IMR-90 (cell line): ENCODE measurements at regions not wholly inside any gene's neighbourhood (a gene's known extent, or its start where the extent isn't known, plus 50 kb on each side); places are given as distances from the start of the nearest gene placed in this dataset.
A peak's percentile ranks its signal among the peaks of the same experiment; 100 is the strongest.

ENCODE experiments used
- ATAC-seq: fragments of 200-7000 bp; cut with Tn5 transposase; 2 replicates; pipeline ENCODE4 v1.9.1; 2020; ENCODE audit warnings: low read depth, mild to moderate bottlenecking, moderate library complexity
- BruUV-seq: library from RNA; stranded (reverse); fragments of 400-500 nt; replicated peaks from 2 replicates; lab custom pipeline; 2021; lab: Mats Ljungman, UMichigan
- CTCF ChIA-PET: fragments of 300-600 bp; formaldehyde crosslinking; extraction: SDS; loops from one replicate; lab custom pipeline; 2021; ENCODE audit warnings: antibody characterized with exemption; lab: Yijun Ruan, JAX
- POLR2A ChIA-PET: fragments of 300-600 bp; sonication (Branson Sonifier 250); formaldehyde crosslinking; loops from one replicate; lab custom pipeline; 2022; ENCODE audit warnings: antibody characterized with exemption; ENCODE audit not compliant: unreplicated experiment; lab: Charles Lee
- DNase-seq: peaks from one replicate; pipeline ENCODE4 v3.0.0; 2013
- H2AFZ ChIP-seq: replicated peaks from 2 replicates; pipeline ENCODE3; 2013; ENCODE audit warnings: low read length, mild to moderate bottlenecking; ENCODE audit not compliant: poor library complexity
- H2AK5ac ChIP-seq: 2 replicates; pipeline ENCODE4 v1.6.1; 2013; ENCODE audit warnings: low read depth, low read length, inconsistent platforms
- H2AK9ac ChIP-seq: replicated peaks from 2 replicates; pipeline ENCODE3; 2013; ENCODE audit warnings: mild to moderate bottlenecking, low read depth, low read length, moderate library complexity; ENCODE audit not compliant: poor library complexity
- H2BK120ac ChIP-seq: 2 replicates; pipeline ENCODE4 v1.6.1; 2013; ENCODE audit warnings: low read depth, low read length, inconsistent platforms
- H2BK15ac ChIP-seq: 3 replicates; pipeline ENCODE4 v1.6.1; 2013; ENCODE audit warnings: low read depth, low read length, inconsistent platforms
- H2BK20ac ChIP-seq: 2 replicates; pipeline ENCODE4 v1.6.1; 2013; ENCODE audit warnings: low read depth, mild to moderate bottlenecking, inconsistent platforms, low read length, moderate library complexity
- H2BK5ac ChIP-seq: 2 replicates; pipeline ENCODE4 v1.6.1; 2013; ENCODE audit warnings: mild to moderate bottlenecking, low read depth, low read length, inconsistent platforms; ENCODE audit not compliant: poor library complexity, severe bottlenecking
- H3K14ac ChIP-seq: replicated peaks from 2 replicates; pipeline ENCODE4 v1.6.1; 2013; ENCODE audit warnings: low read depth, low read length, inconsistent platforms
- H3K18ac ChIP-seq: 2 replicates; pipeline ENCODE4 v1.6.1; 2013; ENCODE audit warnings: low read depth, low read length, control low read depth
- H3K23ac ChIP-seq: 2 replicates; pipeline ENCODE4 v1.6.1; 2013; ENCODE audit warnings: low read depth, low read length, inconsistent platforms
- H3K27ac ChIP-seq: 2 replicates; pipeline ENCODE4 v1.5.1; 2013; ENCODE audit warnings: mild to moderate bottlenecking, control low read depth, low read length; ENCODE audit not compliant: insufficient read depth
- H3K27me3 ChIP-seq: 2 replicates; pipeline ENCODE4 v1.6.1; 2013; ENCODE audit warnings: low read length; ENCODE audit not compliant: control insufficient read depth, insufficient read depth
- H3K36me3 ChIP-seq: 2 replicates; pipeline ENCODE4 v1.6.1; 2013; ENCODE audit warnings: low read length, mixed read lengths; ENCODE audit not compliant: control insufficient read depth, insufficient read depth
- H3K4ac ChIP-seq: 2 replicates; pipeline ENCODE4 v1.6.1; 2013; ENCODE audit warnings: low read depth, low read length, inconsistent platforms
- H3K4me1 ChIP-seq: 2 replicates; pipeline ENCODE4 v1.6.1; 2013; ENCODE audit warnings: low read length, mixed read lengths; ENCODE audit not compliant: control insufficient read depth, insufficient read depth
- H3K4me2 ChIP-seq: 2 replicates; pipeline ENCODE4 v1.6.1; 2013; ENCODE audit warnings: low read depth, mild to moderate bottlenecking, control low read depth, low read length, moderate library complexity
- H3K4me3 ChIP-seq: 2 replicates; pipeline ENCODE4 v1.5.1; 2013; ENCODE audit warnings: low read depth, mild to moderate bottlenecking, control low read depth, low read length, moderate library complexity; ENCODE audit not compliant: insufficient read depth
- H3K56ac ChIP-seq: 2 replicates; pipeline ENCODE4 v1.6.1; 2013; ENCODE audit warnings: low read length, inconsistent platforms; ENCODE audit not compliant: insufficient read depth; ENCODE audit errors: extremely low read depth
- H3K79me1 ChIP-seq, 2 experiments: 2 replicates each; pipeline ENCODE4 v1.6.1; 2013; ENCODE audit warnings: low read length in 2 of 2, inconsistent platforms in 1 of 2, low read depth in 1 of 2
- H3K9ac ChIP-seq: 2 replicates; pipeline ENCODE4 v1.6.1; 2013; ENCODE audit warnings: low read depth, low read length, control low read depth
- H3K9me1 ChIP-seq: 2 replicates; pipeline ENCODE4 v1.6.1; 2013; ENCODE audit warnings: low read length, inconsistent platforms; ENCODE audit not compliant: insufficient read depth
- H3K9me3 ChIP-seq: 2 replicates; pipeline ENCODE4 v1.6.1; 2013; ENCODE audit warnings: low read length; ENCODE audit not compliant: control insufficient read depth, insufficient read depth
- H4K20me1 ChIP-seq: 2 replicates; pipeline ENCODE4 v1.6.1; 2013; ENCODE audit warnings: low read length, inconsistent platforms; ENCODE audit not compliant: insufficient read depth
- H4K5ac ChIP-seq: 2 replicates; pipeline ENCODE4 v1.6.1; 2013; ENCODE audit warnings: mild to moderate bottlenecking, low read depth, low read length, control low read depth
- H4K8ac ChIP-seq, 2 experiments: 2 replicates each; pipeline ENCODE4 v1.6.1; 2013; ENCODE audit warnings: low read depth in 2 of 2, low read length in 2 of 2, control low read depth in 1 of 2, inconsistent platforms in 1 of 2
- H4K91ac ChIP-seq: 2 replicates; pipeline ENCODE4 v1.6.1; 2013; ENCODE audit warnings: low read depth, low read length, inconsistent platforms; ENCODE audit not compliant: insufficient read depth
- CEBPB ChIP-seq: IDR thresholded peaks from 2 replicates; pipeline ENCODE4 v1.6.1; 2012; ENCODE audit warnings: low read depth, low read length, improper control_type of control experiment
- CHD1 ChIP-seq: IDR thresholded peaks from 2 replicates; pipeline ENCODE4 v1.6.1; 2012; ENCODE audit warnings: low read depth, low read length, improper control_type of control experiment
- FOS ChIP-seq: fragments of 150-350 bp; IDR thresholded peaks from 2 replicates; pipeline ENCODE4 v1.6.1; 2016; ENCODE audit warnings: low read depth, low read length
- MAFK ChIP-seq: IDR thresholded peaks from 2 replicates; pipeline ENCODE4 v1.6.1; 2012; ENCODE audit warnings: low read depth, low read length, improper control_type of control experiment
- NFE2L2 ChIP-seq: fragments of 150-350 bp; IDR thresholded peaks from 2 replicates; pipeline ENCODE4 v1.6.1; 2016; ENCODE audit warnings: low read depth, mild to moderate bottlenecking, low read length
- POLR2A ChIP-seq: IDR thresholded peaks from 2 replicates; pipeline ENCODE4 v1.6.1; 2012; ENCODE audit warnings: mild to moderate bottlenecking, low read depth, low read length
- RAD21 ChIP-seq: IDR thresholded peaks from 2 replicates; pipeline ENCODE4 v1.6.1; 2012; ENCODE audit warnings: low read length, improper control_type of control experiment
- RCOR1 ChIP-seq: IDR thresholded peaks from 2 replicates; pipeline ENCODE4 v1.6.1; 2012; ENCODE audit warnings: mild to moderate bottlenecking, low read length, improper control_type of control experiment; ENCODE audit not compliant: insufficient replicate concordance
- RFX5 ChIP-seq: IDR thresholded peaks from 2 replicates; pipeline ENCODE4 v1.8.0; 2012; ENCODE audit warnings: low read depth, mild to moderate bottlenecking, low read length, moderate library complexity
- WGBS, 2 experiments: methylation state at CpG; one replicate each; pipeline versions ENCODE4 v1.1.5 to v1.1.7; 2013; ENCODE audit warnings: missing lambda C conversion rate in 2 of 2; ENCODE audit not compliant: insufficient read length in 1 of 2; ENCODE audit errors: extremely low coverage in 2 of 2; 5-methylcytosine and 5-hydroxymethylcytosine counted together
- dilution Hi-C: fragments of 300-500 bp; cut with HindIII; formaldehyde crosslinking; loops from one replicate; pipeline ENCODE4 v1.14.3; 2018; ENCODE audit warnings: low sequenced_read_pairs; ENCODE audit not compliant: unreplicated experiment
- in situ Hi-C: fragments of 300-500 bp; cut with MboI; formaldehyde crosslinking; loops from 3 replicates; pipeline ENCODE4 v1.14.3; 2019; ENCODE audit warnings: low sequenced_read_pairs, inconsistent platforms, mixed read lengths
- intact Hi-C: fragments of 100-400 bp; cut with micrococcal nuclease; formaldehyde crosslinking; loops from 2 replicates; pipeline ENCODE4 v1.10.0; 2022
- TF ChIP-seq, protein P1 (sequence below): fragments of 150-350 bp; IDR thresholded peaks from 2 replicates; pipeline ENCODE4 v1.6.1; 2017; ENCODE audit warnings: mild to moderate bottlenecking, antibody characterized with exemption, low read length, low read depth

GRCh38 chr15:34644061-34644460 lies 60.6 kb upstream of the GOLGA8B start:
- no peaks in the 10 kb centered on the region for H3K79me1 ChIP-seq
- peak; percentile 98 for DNase-seq
- TF ChIP-seq NFE2L2 (peak; percentile 42; the same call in 1 of the 2 replicates), RCOR1 (no peak), POLR2A (no peak), FOS (peak; percentile 37; the same call in 1 of the 2 replicates), CHD1 (no peak), RFX5 (no peak), MAFK (peak; percentile 25; the same call in 1 of the 2 replicates), RAD21 (no peak), CEBPB (peak; percentile 74)
- TF ChIP-seq, protein P1, sequence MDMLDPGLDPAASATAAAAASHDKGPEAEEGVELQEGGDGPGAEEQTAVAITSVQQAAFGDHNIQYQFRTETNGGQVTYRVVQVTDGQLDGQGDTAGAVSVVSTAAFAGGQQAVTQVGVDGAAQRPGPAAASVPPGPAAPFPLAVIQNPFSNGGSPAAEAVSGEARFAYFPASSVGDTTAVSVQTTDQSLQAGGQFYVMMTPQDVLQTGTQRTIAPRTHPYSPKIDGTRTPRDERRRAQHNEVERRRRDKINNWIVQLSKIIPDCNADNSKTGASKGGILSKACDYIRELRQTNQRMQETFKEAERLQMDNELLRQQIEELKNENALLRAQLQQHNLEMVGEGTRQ: peak; percentile 89
- no peak overlapping the region for H4K8ac ChIP-seq
- H3K4ac ChIP-seq: no peak overlapping the region
- no peak overlapping the region for H2AK9ac ChIP-seq
- no peak overlapping the region for H3K56ac ChIP-seq
- in situ Hi-C loops: no loop called here
- CTCF ChIA-PET: no interaction called here
- H2AFZ ChIP-seq: peak overlapping the region; percentile 40
- 33% methylated on average over 1 of the region's 1 CpG; no CpG with 5 or more reads in 1 of the 2 experiments for WGBS, 2 experiments
- H3K36me3 ChIP-seq: no peaks in the 10 kb centered on the region
- H3K23ac ChIP-seq: no peak overlapping the region
- H3K4me1 ChIP-seq: no peaks in the 10 kb centered on the region; the same call in 1 of the 2 replicates
- H3K14ac ChIP-seq: no peak overlapping the region
- peak; percentile 93 for ATAC-seq
- peak overlapping the region; percentile 97 for H2BK5ac ChIP-seq
- H3K4me2 ChIP-seq: no peak overlapping the region
- H3K27ac ChIP-seq: no peak overlapping the region
- no peaks in the 10 kb centered on the region for H3K9me3 ChIP-seq
- BruUV-seq: no TSS peak
- POLR2A ChIA-PET: no interaction called here
- dilution Hi-C loops: no loop called here
- no peak overlapping the region for H3K4me3 ChIP-seq
- H4K5ac ChIP-seq: no peak overlapping the region
- H2BK20ac ChIP-seq: no peak overlapping the region
- no peaks in the 10 kb centered on the region for H3K27me3 ChIP-seq
- no peaks in the 10 kb centered on the region for H4K20me1 ChIP-seq
- peak overlapping the region; percentile 10; the same call in 1 of the 2 replicates for H3K18ac ChIP-seq
- no peaks in the 10 kb centered on the region for H3K9me1 ChIP-seq
- no peak overlapping the region for H2AK5ac ChIP-seq
- no peak overlapping the region for H3K9ac ChIP-seq
- H2BK120ac ChIP-seq: no peak overlapping the region
- H4K91ac ChIP-seq: no peak overlapping the region
- no peak overlapping the region for H2BK15ac ChIP-seq
- intact Hi-C loops: no loop called here
